ENCODE measurements at regions not wholly inside any gene's neighbourhood (a gene's known extent, or its start where the extent isn't known, plus 50 kb on each side); places are given as distances from the start of the nearest gene placed in this dataset.

DNA sequence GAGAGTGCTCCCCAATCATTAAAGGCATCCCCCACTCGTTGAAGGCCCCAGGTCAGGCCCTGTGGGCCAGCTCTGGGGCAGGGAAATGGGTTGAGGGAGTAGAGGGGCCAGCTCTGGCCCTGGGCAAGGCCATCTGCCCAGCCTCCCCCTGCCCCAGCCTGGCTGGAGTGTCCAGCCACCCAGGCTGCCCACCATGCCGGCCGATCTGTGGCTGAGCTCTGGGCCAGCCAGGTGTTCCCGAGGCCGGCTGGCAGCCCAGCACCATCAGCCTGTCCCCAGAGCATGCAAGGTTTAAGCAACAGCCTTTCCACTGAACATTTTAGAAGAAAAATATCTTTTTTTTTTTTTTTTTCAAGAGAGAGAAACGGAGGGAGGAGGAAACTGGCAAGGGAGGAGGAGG, 62.8 kb upstream of the LINGO1 start:
- no peak for DNase-seq (ENCODE audit: low read depth)
- H3K4me3 ChIP-seq (ENCODE audit: low read depth, low read length), result no peak overlapping the region
- TF ChIP-seq, protein P1, sequence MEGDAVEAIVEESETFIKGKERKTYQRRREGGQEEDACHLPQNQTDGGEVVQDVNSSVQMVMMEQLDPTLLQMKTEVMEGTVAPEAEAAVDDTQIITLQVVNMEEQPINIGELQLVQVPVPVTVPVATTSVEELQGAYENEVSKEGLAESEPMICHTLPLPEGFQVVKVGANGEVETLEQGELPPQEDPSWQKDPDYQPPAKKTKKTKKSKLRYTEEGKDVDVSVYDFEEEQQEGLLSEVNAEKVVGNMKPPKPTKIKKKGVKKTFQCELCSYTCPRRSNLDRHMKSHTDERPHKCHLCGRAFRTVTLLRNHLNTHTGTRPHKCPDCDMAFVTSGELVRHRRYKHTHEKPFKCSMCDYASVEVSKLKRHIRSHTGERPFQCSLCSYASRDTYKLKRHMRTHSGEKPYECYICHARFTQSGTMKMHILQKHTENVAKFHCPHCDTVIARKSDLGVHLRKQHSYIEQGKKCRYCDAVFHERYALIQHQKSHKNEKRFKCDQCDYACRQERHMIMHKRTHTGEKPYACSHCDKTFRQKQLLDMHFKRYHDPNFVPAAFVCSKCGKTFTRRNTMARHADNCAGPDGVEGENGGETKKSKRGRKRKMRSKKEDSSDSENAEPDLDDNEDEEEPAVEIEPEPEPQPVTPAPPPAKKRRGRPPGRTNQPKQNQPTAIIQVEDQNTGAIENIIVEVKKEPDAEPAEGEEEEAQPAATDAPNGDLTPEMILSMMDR (IDR thresholded peaks at IDR 0.05; ENCODE audit: low read depth, low read length, missing control alignments), result no peak

DNA sequence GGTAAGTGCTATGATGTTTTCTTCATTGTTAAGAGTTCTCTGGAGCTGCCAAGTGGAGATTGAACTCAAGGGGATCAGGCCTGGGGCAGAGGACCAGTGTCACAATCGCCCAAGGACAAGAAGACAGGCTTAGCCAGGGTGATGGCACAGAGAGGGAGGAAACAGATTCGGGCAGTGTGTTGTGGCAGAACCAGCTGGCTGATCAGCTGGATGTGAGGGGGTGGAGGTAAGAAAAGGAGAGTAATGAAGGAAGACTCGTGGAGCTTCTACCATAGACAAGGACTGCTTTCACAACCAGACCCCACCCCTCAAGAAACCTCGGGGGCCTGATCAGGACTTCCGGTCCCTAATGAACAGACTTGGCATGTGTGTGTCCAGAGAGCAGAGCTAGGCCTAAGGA, 60.9 kb upstream of the LINGO1 start:
- H3K4me3 ChIP-seq (ENCODE audit: low read depth, low read length), result no peak overlapping the region
- DNase-seq (ENCODE audit: low read depth), result no peak
- TF ChIP-seq, protein P1 (IDR thresholded peaks at IDR 0.05; ENCODE audit: low read depth, low read length, missing control alignments), result no peak

DNA sequence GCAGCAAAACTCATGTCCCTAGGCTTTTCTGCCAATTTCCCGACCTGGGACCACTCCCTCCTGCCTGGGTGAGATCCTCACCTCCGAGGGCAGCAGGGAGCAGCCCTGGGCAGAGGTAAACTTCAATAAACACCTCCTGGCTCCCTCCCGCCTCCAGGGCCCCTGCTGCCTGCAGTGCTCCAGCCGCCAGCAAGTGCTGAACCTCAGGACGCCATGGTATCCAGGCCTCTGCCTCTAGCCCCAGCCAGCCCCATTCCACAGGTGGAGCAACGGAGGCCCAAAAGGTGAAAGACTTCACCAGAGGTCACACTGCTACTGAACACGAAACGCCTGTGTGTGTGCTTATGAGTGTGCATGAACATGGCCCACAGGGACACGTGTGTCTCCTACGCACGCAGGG, 59.9 kb upstream of the LINGO1 start:
- no peak for DNase-seq (ENCODE audit: low read depth)
- H3K4me3 ChIP-seq (ENCODE audit: low read depth, low read length), result no peak overlapping the region
- TF ChIP-seq, protein P1 (IDR thresholded peaks at IDR 0.05; ENCODE audit: low read depth, low read length, missing control alignments), result no peak

DNA sequence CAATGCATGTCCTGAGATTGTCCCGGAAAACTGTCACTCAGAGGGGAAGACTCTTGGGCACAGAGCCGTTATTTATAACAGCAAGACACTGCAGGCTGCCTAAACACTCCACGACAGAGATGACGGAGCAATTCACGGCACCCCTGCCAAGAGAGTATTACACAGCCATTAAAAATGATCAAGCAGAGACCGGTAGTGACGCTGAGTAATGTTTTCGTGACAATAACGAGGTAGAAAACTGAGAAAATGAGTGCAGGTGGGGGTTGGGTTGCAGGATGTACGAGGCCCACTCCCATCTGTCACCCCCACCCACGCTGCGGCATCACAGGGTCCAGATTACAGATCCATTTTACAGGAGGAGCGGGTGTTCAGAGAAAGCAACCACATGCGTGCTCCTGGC, 58.9 kb upstream of the LINGO1 start:
- no peak for DNase-seq (ENCODE audit: low read depth)
- TF ChIP-seq, protein P1 (IDR thresholded peaks at IDR 0.05; ENCODE audit: low read depth, low read length, missing control alignments), result no peak
- H3K4me3 ChIP-seq (ENCODE audit: low read depth, low read length), result no peak overlapping the region

DNA sequence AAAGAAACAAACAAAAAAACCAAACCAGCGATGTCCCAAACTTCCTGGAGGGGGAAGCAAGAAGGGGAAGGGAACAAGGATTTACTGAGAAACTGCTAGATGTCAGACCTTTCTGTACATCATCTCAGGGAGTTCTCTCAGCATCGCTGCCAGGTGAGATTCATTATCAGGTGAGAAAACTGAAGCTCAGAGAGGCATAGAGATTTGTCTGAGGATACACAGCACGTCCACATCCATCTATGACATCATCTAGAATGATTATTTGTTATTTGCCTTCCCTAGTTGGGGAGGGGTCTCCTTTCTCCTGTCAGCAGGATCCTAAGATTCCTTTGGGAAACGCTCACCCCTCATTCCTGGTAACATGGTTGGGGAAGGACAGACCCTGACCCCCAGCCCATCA, 57.1 kb upstream of the LINGO1 start:
- DNase-seq (ENCODE audit: low read depth), result no peak
- TF ChIP-seq, protein P1 (IDR thresholded peaks at IDR 0.05; ENCODE audit: low read depth, low read length, missing control alignments), result no peak
- no peak overlapping the region for H3K4me3 ChIP-seq (ENCODE audit: low read depth, low read length)

DNA sequence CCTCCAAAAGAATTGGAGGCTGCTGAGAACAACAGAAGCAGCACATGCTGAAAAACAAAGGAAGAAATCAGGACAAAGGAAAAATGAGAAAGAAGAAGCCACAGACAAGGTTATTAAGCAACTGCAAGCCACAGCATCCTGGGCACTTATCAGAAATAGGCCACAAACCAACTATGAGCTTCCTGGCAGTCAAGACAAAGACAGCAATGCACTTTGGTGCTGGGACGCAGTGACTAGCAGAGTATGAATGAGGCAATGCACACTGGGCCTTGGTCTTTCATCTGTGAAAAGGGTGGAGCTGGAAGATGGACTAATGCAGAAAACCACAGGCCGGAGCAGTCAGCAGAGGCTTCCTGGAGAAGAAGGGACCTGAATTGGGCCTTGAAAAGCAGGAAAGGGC, 56.0 kb upstream of the LINGO1 start:
- TF ChIP-seq, protein P1 (IDR thresholded peaks at IDR 0.05; ENCODE audit: low read depth, low read length, missing control alignments), result no peak
- no peak overlapping the region for H3K4me3 ChIP-seq (ENCODE audit: low read depth, low read length)
- no peak for DNase-seq (ENCODE audit: low read depth)

DNA sequence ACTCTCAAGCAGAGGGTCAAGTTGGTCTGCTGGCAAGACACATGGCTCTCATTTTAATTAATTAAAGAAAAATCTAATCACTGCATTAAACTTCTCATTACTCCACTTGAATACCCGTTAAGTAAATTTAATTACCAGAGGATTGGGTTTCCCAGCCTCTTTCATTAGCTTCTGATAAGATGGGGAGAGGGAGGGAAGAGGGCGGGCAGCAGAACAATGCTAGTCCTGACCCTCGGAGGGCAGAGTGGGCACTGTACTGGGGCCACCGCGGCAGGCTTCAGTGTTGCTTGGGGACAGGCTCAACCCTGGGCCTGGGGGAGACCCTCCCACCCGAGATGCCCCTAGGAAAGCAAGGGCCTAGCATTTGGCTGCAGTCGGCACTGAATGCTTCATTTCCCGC, 55.6 kb upstream of the LINGO1 start:
- TF ChIP-seq, protein P1 (IDR thresholded peaks at IDR 0.05; ENCODE audit: low read depth, low read length, missing control alignments), result no peak
- no peak overlapping the region for H3K4me3 ChIP-seq (ENCODE audit: low read depth, low read length)
- no peak for DNase-seq (ENCODE audit: low read depth)
